SU-DHL-6 (cell line): ENCODE measurements at regions not wholly inside any gene's neighbourhood (a gene's known extent, or its start where the extent isn't known, plus 50 kb on each side); places are given as distances from the start of the nearest gene placed in this dataset.

Experiments
- EZH2phosphoT487 ChIP-seq: fragments of 200-600 bp; sonication (generic), shearing (Covaris generic); conservative IDR thresholded peaks from 2 replicates; pipeline ENCODE4 v1.6.1; 2018; ENCODE audit warnings: mild to moderate bottlenecking, antibody characterized with exemption, low read length, moderate library complexity, mixed read lengths
- TF ChIP-seq, protein P1 (sequence below): fragments of 200-600 bp; sonication (generic); IDR thresholded peaks from one replicate; pipeline ENCODE4 v1.5.1; 2017; ENCODE audit warnings: antibody characterized with exemption, mild to moderate bottlenecking, low read length, moderate library complexity; ENCODE audit not compliant: insufficient read depth, poor library complexity, severe bottlenecking

DNA sequence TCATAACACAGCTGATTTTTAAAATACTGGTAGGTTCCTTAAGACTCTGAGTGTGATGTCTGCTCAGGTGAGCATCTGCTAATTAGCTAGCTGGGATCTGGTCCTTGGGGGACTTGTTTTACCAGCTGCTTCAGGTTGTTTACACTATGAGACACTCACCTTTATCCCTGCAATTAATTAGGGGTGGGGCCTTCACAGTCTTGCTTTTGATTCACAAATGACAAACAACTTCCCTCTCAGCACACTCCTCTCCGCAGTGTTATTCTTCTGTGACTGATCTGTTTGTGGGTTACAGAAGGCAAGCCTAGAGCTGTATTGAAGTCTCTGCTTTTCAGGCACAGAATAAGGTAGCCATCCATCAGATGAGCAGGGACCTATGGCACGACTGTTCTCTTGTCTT, 62.0 kb upstream of the CD83 start:
- TF ChIP-seq EZH2phosphoT487, result no peak
- TF ChIP-seq, protein P1, sequence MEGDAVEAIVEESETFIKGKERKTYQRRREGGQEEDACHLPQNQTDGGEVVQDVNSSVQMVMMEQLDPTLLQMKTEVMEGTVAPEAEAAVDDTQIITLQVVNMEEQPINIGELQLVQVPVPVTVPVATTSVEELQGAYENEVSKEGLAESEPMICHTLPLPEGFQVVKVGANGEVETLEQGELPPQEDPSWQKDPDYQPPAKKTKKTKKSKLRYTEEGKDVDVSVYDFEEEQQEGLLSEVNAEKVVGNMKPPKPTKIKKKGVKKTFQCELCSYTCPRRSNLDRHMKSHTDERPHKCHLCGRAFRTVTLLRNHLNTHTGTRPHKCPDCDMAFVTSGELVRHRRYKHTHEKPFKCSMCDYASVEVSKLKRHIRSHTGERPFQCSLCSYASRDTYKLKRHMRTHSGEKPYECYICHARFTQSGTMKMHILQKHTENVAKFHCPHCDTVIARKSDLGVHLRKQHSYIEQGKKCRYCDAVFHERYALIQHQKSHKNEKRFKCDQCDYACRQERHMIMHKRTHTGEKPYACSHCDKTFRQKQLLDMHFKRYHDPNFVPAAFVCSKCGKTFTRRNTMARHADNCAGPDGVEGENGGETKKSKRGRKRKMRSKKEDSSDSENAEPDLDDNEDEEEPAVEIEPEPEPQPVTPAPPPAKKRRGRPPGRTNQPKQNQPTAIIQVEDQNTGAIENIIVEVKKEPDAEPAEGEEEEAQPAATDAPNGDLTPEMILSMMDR, result no peak
